Breast epithelium (tissue), 4 donors: ENCODE measurements at regions not wholly inside any gene's neighbourhood (a gene's known extent, or its start where the extent isn't known, plus 50 kb on each side); places are given as distances from the start of the nearest gene placed in this dataset.

Experiments
- DNase-seq, 2 donors: peaks; one replicate each; pipeline ENCODE4 v3.0.0-alpha.2; 2019; ENCODE audit warnings: low spot score in 2 of 2
- H3K27ac ChIP-seq, 2 donors: fragments of 200-600 bp; sonication (generic) in 1 of 2; one replicate each; pipeline ENCODE4 v1.5.1; 2016 to 2019; ENCODE audit warnings: mild to moderate bottlenecking in 1 of 2
- H3K27me3 ChIP-seq, 2 donors: fragments of 200-600 bp; sonication (generic) in 1 of 2; one replicate each; pipeline versions ENCODE4 v1.5.1 to v1.6.0; 2017 to 2019; ENCODE audit warnings: control low read depth in 1 of 2, mild to moderate bottlenecking in 1 of 2
- H3K36me3 ChIP-seq: fragments of 200-600 bp; one replicate; pipeline ENCODE4 v1.5.1; 2019
- H3K4me1 ChIP-seq, 2 donors: fragments of 200-600 bp; sonication (generic); one replicate each; pipeline ENCODE4 v1.5.1; 2016 to 2019; ENCODE audit warnings: control low read depth in 1 of 2
- H3K4me3 ChIP-seq, 3 donors: fragments of 200-600 bp; sonication (generic); 1 replicate in 2 of 3; 2 replicates in 1 of 3; pipeline ENCODE4 v1.5.1; 2016 to 2019; ENCODE audit warnings: mild to moderate bottlenecking in 3 of 3, moderate library complexity in 2 of 3
- H3K9me3 ChIP-seq, 2 donors: fragments of 200-600 bp; sonication (generic) in 1 of 2; one replicate each; pipeline ENCODE4 v1.5.1; 2016 to 2019; ENCODE audit warnings: control low read depth in 1 of 2
- CTCF ChIP-seq, 3 donors: fragments of 450-650 bp; IDR thresholded peaks; one replicate each; pipeline ENCODE4 v1.5.1; 2016 to 2017; ENCODE audit warnings: antibody characterized with exemption in 3 of 3, mild to moderate bottlenecking in 3 of 3, moderate library complexity in 3 of 3
- POLR2A ChIP-seq: fragments of 450-650 bp; IDR thresholded peaks from one replicate; pipeline ENCODE4 v1.6.1; 2016; ENCODE audit warnings: antibody characterized with exemption, mild to moderate bottlenecking, moderate library complexity
- POLR2AphosphoS5 ChIP-seq, 3 donors: sonication (generic); formaldehyde crosslinking; IDR thresholded peaks; one replicate each; pipeline ENCODE4 v1.6.1; 2017; ENCODE audit warnings: antibody characterized with exemption in 3 of 3
- intact Hi-C: fragments of 100-400 bp; cut with DNase I; formaldehyde crosslinking; loops from one replicate; pipeline ENCODE4 v1.15.1; 2023; ENCODE audit warnings: low total_unique reads

- Histone ChIP-seq H3K27me3 (no peaks in the 10 kb centered on the region), H3K27ac (no peak overlapping the region), H3K4me1 (no peaks in the 10 kb centered on the region), H3K36me3 (no peaks in the 10 kb centered on the region), H3K9me3 (peaks cover 0 to 5% of the 10 kb centered on the region in 2 donors), H3K4me3 (no peak overlapping the region)
- no peak for DNase-seq
- TF ChIP-seq CTCF (IDR thresholded peaks at IDR 0.05): no peak
- no peak for TF ChIP-seq POLR2AphosphoS5 (IDR thresholded peaks at IDR 0.05)
- TF ChIP-seq POLR2A: no peak
- intact Hi-C loops: no loop called here
Measured at GRCh38 chr1:175817445-175817844, 74.0 kb upstream of the TNR start.

- no peaks in the 10 kb centered on the region for H3K36me3 ChIP-seq
Measured at GRCh38 chr1:175814885-175815284, 71.5 kb upstream of the TNR start.

DNA sequence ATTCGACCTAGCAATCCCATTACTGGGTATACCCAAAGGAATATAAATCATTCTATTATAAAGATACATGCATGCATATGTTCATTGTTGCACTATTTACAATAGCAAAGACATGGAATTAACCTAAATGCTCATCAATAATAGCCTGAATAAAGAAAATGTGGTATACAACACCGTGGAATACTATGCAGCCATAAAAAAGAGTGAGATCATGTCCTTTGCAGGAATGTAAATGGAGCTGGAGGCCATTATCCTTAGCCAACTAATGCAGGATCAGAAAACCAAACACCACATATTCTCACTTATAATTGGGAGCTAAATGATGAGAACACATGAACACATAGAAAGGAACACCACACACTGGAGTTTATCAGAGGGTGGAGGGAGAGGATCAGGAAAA, 69.5 kb upstream of the TNR start:
- intact Hi-C loops: no loop called here
- no peak for DNase-seq
- no peaks in the 10 kb centered on the region for H3K27me3 ChIP-seq
- H3K27ac ChIP-seq: no peak overlapping the region
- peaks cover 0 to 5% of the 10 kb centered on the region in 2 donors for H3K9me3 ChIP-seq
- H3K36me3 ChIP-seq: no peaks in the 10 kb centered on the region
- H3K4me1 ChIP-seq: no peaks in the 10 kb centered on the region
- no peak overlapping the region for H3K4me3 ChIP-seq
- TF ChIP-seq CTCF (IDR thresholded peaks at IDR 0.05): no peak
- TF ChIP-seq POLR2A: no peak
- TF ChIP-seq POLR2AphosphoS5 (IDR thresholded peaks at IDR 0.05): no peak

More at GRCh38 chr1:175814885-175815284, 71.5 kb upstream of the TNR start:
- Histone ChIP-seq H3K27ac (no peak overlapping the region), H3K27me3 (no peaks in the 10 kb centered on the region), H3K4me3 (no peak overlapping the region), H3K9me3 (peaks cover 0 to 5% of the 10 kb centered on the region in 2 donors), H3K4me1 (no peaks in the 10 kb centered on the region)
- no peak for DNase-seq
- intact Hi-C loops: no loop called here
- TF ChIP-seq POLR2AphosphoS5 (IDR thresholded peaks at IDR 0.05): no peak
- TF ChIP-seq POLR2A: no peak
- TF ChIP-seq CTCF (IDR thresholded peaks at IDR 0.05): no peak

- Histone ChIP-seq H3K36me3 (no peaks in the 10 kb centered on the region), H3K9me3 (peaks cover 0 to 5% of the 10 kb centered on the region in 2 donors), H3K4me3 (no peak overlapping the region), H3K27me3 (no peaks in the 10 kb centered on the region), H3K4me1 (no peaks in the 10 kb centered on the region), H3K27ac (no peak overlapping the region)
- DNase-seq: no peak
- TF ChIP-seq CTCF (IDR thresholded peaks at IDR 0.05) (no peak), POLR2AphosphoS5 (IDR thresholded peaks at IDR 0.05) (no peak), POLR2A (no peak)
- intact Hi-C loops: no loop called here
Measured at GRCh38 chr1:175810305-175810704, 66.9 kb upstream of the TNR start.

- H3K9me3 ChIP-seq: peaks cover 0 to 5% of the 10 kb centered on the region in 2 donors
- H3K27me3 ChIP-seq: no peaks in the 10 kb centered on the region
- no peak for DNase-seq
- H3K4me3 ChIP-seq: no peak overlapping the region
- H3K4me1 ChIP-seq: no peaks in the 10 kb centered on the region
- TF ChIP-seq POLR2A: no peak
- no peaks in the 10 kb centered on the region for H3K36me3 ChIP-seq
- intact Hi-C loops: no loop called here
- H3K27ac ChIP-seq: no peak overlapping the region
Measured at GRCh38 chr1:175808999-175809398, 65.6 kb upstream of the TNR start.

- Histone ChIP-seq H3K4me3 (no peak overlapping the region), H3K4me1 (no peaks in the 10 kb centered on the region), H3K27me3 (no peaks in the 10 kb centered on the region), H3K36me3 (no peaks in the 10 kb centered on the region), H3K27ac (no peak overlapping the region), H3K9me3 (peaks cover 0 to 5% of the 10 kb centered on the region in 2 donors)
- DNase-seq: no peak
- TF ChIP-seq POLR2AphosphoS5 (IDR thresholded peaks at IDR 0.05): no peak
- no peak for TF ChIP-seq CTCF (IDR thresholded peaks at IDR 0.05)
- no peak for TF ChIP-seq POLR2A
- intact Hi-C loops: no loop called here
Measured at GRCh38 chr1:175808573-175808972, 65.2 kb upstream of the TNR start.
